ENCODE measurements at regions not wholly inside any gene's neighbourhood (a gene's known extent, or its start where the extent isn't known, plus 50 kb on each side); places are given as distances from the start of the nearest gene placed in this dataset.

DNA sequence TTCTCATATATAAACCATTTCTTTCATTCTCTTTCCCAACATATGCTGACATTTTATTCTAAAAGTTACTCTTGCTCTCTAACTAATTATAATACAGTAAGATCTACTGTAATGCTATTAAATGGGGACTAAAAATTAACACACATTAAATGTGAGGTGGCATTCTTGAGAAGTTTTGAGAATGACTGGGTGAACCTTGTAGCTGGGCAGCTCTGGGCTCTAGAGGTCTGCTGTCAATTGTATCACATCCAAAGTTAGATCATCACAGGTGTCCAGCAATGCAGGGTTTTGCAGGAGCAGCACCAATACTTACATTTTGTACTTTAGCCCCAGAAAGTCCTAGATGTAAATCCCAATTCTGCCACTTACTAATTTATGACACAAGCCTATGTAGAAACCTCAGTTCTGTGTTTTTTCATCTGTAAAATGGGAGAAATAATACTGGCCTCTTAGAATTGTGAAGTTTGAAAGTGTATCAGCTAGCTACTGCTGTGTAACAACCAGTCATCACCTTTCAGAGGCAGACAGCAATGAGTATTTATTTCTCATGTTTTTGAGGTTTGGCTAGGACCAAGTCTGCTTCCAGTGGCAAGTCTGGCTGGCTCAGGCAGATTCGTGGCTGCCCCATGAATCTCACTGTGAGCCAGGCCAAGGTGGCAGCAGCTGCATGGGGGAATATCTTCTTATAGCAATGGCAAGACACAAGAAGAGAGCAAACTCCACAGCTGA is 79.6 kb upstream of the EMX2 start:
- TF ChIP-seq, protein P1, sequence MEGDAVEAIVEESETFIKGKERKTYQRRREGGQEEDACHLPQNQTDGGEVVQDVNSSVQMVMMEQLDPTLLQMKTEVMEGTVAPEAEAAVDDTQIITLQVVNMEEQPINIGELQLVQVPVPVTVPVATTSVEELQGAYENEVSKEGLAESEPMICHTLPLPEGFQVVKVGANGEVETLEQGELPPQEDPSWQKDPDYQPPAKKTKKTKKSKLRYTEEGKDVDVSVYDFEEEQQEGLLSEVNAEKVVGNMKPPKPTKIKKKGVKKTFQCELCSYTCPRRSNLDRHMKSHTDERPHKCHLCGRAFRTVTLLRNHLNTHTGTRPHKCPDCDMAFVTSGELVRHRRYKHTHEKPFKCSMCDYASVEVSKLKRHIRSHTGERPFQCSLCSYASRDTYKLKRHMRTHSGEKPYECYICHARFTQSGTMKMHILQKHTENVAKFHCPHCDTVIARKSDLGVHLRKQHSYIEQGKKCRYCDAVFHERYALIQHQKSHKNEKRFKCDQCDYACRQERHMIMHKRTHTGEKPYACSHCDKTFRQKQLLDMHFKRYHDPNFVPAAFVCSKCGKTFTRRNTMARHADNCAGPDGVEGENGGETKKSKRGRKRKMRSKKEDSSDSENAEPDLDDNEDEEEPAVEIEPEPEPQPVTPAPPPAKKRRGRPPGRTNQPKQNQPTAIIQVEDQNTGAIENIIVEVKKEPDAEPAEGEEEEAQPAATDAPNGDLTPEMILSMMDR (IDR thresholded peaks at IDR 0.05), result no peak
- no peaks in the 10 kb centered on the region for H3K36me3 Mint-ChIP-seq (ENCODE audit: low read depth)
- peaks cover 6% of the 10 kb centered on the region for H3K9me3 Mint-ChIP-seq
- peaks cover 9% of the 10 kb centered on the region for H3K27me3 Mint-ChIP-seq
- CTCF ChIA-PET, result no interaction called here
- no peak overlapping the region for H3K4me3 Mint-ChIP-seq
- ATAC-seq (ENCODE audit: low read depth), result no peak
- H3K4me1 Mint-ChIP-seq, result no peaks in the 10 kb centered on the region
- no peak overlapping the region for H3K27ac Mint-ChIP-seq
- no peak for DNase-seq
- intact Hi-C loops (cut with micrococcal nuclease), result no loop called here
- POLR2A ChIA-PET, result no interaction called here

- H3K4me3 Mint-ChIP-seq, result no peak overlapping the region
- intact Hi-C loops (cut with micrococcal nuclease), result no loop called here
- peaks cover 11% of the 10 kb centered on the region for H3K27me3 Mint-ChIP-seq
- DNase-seq (no peak), ATAC-seq (ENCODE audit: low read depth) (no peak)
- no peak overlapping the region for H3K27ac Mint-ChIP-seq
- H3K36me3 Mint-ChIP-seq (ENCODE audit: low read depth), result no peaks in the 10 kb centered on the region
- H3K9me3 Mint-ChIP-seq, result peaks cover 6% of the 10 kb centered on the region
- TF ChIP-seq, protein P1 (IDR thresholded peaks at IDR 0.05), result no peak
- ChIA-PET CTCF (no interaction called here), POLR2A (no interaction called here)
- no peaks in the 10 kb centered on the region for H3K4me1 Mint-ChIP-seq
These were observed 80.1 kb upstream of the EMX2 start for GRCh38 chr10:117462424-117462792.

DNA sequence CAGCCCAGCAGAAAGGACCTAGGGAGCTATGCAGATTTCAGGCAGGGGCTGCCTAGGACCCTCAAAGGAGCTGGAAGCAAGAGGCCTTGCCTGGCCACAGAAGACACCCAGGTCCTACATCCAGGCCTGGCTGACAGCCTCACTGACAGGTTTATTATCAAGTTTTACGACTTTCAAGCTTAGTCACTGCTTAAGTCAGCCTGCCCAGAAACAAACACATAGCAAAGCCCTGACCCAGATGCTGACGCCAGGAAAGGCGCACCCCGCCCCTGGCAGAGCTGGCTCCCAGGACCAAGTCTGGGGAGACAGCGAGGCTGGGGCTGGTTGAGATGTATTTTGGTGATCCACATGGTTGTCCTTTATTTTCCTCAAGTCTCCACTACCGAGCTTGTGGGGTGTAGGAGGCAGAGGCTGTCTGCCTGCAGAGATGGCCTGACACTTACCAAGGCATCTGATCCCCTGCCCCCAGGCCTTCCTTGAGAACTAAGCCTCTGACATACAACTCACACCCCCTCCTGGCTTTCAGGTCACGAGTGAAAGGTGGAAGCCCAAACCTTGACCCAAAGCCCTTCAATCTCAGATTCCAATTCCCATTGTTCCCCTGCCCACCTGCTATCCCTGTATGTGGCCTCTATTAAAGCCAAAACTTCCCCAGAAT is 80.7 kb upstream of the EMX2 start:
- intact Hi-C loops (cut with micrococcal nuclease), result no loop called here
- peaks cover 6% of the 10 kb centered on the region for H3K9me3 Mint-ChIP-seq

DNA sequence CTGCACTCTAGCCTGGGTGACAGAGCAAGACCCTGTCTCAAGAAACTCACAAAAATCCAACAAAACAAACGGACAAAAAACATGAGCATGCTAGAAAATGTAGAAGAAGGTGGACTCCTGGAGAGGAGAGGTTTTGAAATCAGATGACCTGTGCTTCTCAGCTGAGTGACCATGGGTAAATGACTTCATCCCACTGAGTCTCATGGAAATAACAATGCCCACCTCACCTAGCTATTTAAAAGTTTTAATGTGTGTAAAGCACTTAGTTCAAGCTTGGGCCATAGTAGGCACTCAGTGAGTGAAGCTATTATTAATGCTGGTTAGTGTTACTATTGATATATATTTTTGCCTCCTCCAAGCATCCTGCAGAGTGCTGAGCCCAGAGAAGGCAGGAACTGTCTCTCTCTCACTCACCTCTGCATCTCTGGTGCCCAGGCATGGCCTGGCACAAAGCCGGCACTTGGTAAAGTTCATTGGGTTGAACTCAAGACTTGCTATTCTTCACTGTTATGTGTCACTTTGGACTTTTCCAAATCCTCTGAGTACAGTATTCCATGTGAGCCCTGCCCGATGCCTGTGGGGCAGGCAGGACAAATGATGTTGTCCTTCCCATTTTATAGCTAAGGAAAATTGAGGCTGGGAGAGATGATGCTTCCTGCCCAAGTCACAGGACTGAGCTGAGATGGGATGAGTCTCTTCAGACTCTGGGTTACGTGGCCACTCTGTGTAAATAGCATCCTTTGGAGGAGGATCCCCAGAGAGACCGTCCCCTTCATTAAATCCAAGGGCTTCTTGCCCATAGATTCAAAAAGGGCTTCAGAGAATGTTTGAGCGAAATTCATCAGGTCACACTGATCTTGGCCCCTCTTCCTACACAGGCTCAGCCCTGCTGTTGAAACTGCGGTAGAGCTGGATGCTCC is 81.4 kb upstream of the EMX2 start:
- H3K4me1 Mint-ChIP-seq, result no peaks in the 10 kb centered on the region
- no peak overlapping the region for H3K4me3 Mint-ChIP-seq
- no peak overlapping the region for H3K27ac Mint-ChIP-seq
- CTCF ChIA-PET, result no interaction called here
- no peak for ATAC-seq (ENCODE audit: low read depth)
- H3K9me3 Mint-ChIP-seq, result peaks cover 6% of the 10 kb centered on the region
- POLR2A ChIA-PET, result no interaction called here
- DNase-seq, result no peak
- TF ChIP-seq, protein P1 (IDR thresholded peaks at IDR 0.05), result no peak
- H3K36me3 Mint-ChIP-seq (ENCODE audit: low read depth), result no peaks in the 10 kb centered on the region
- intact Hi-C loops (cut with micrococcal nuclease), result no loop called here
- H3K27me3 Mint-ChIP-seq, result peaks cover 11% of the 10 kb centered on the region

More for the DNA sequence above, 80.7 kb upstream of the EMX2 start:
- CTCF ChIA-PET, result no interaction called here
- POLR2A ChIA-PET, result no interaction called here
- Mint-ChIP-seq H3K27ac (no peak overlapping the region), H3K36me3 (ENCODE audit: low read depth) (no peaks in the 10 kb centered on the region), H3K27me3 (peaks cover 11% of the 10 kb centered on the region), H3K4me3 (no peak overlapping the region), H3K4me1 (no peaks in the 10 kb centered on the region)
- ATAC-seq (ENCODE audit: low read depth), result no peak
- no peak for DNase-seq
- TF ChIP-seq, protein P1 (IDR thresholded peaks at IDR 0.05), result no peak

GRCh38 chr10:117458571-117458970 is 83.3 kb upstream of the PDZD8 start:
- intact Hi-C loops (cut with micrococcal nuclease), result no loop called here
- CTCF ChIA-PET, result interaction anchor here (1.0 kb wide), 1 partner anchor 38 kb away, joined by 3 read pairs; no protein-coding TSS in a partner anchor
- TF ChIP-seq, protein P1 (IDR thresholded peaks at IDR 0.05), result no peak

More at GRCh38 chr10:117458571-117458970, 83.3 kb upstream of the PDZD8 start:
- Mint-ChIP-seq H3K9me3 (peaks cover 6% of the 10 kb centered on the region), H3K4me3 (no peak overlapping the region), H3K27ac (no peak overlapping the region), H3K27me3 (peaks cover 11% of the 10 kb centered on the region), H3K36me3 (ENCODE audit: low read depth) (no peaks in the 10 kb centered on the region), H3K4me1 (no peaks in the 10 kb centered on the region)
- ATAC-seq (ENCODE audit: low read depth) (no peak), DNase-seq (no peak)
- POLR2A ChIA-PET, result no interaction called here

Measured in activated B cell treated with CpG ODN at 0.5 μM for 24 hours (primary cell).